ENCODE measurements at regions not wholly inside any gene's neighbourhood (a gene's known extent, or its start where the extent isn't known, plus 50 kb on each side); places are given as distances from the start of the nearest gene placed in this dataset.

GRCh38 chr2:78070693-78071092, 548.5 kb upstream of the LRRTM4 start:
- CTCF ChIA-PET: no interaction called here

GRCh38 chr2:78077633-78078032, 555.5 kb upstream of the LRRTM4 start:
- no peak overlapping the region for H3K4me3 ChIP-seq (ENCODE audit: low read depth, low read length, poor library complexity, severe bottlenecking)
- no peak overlapping the region for H3K27ac ChIP-seq (ENCODE audit: low read depth, low read length, poor library complexity, severe bottlenecking)
- BruUV-seq (replicated peaks): no TSS peak
- CTCF ChIA-PET: no interaction called here
- no peaks in the 10 kb centered on the region for H3K36me3 ChIP-seq (ENCODE audit: insufficient read depth, low read length, poor library complexity, severe bottlenecking)
- POLR2A ChIA-PET (ENCODE audit: low non-redundant PET): no interaction called here
- H3K27me3 ChIP-seq (replicated peaks; ENCODE audit: insufficient read depth, low read depth, low read length, poor library complexity): no peaks in the 10 kb centered on the region
- intact Hi-C loops (cut with micrococcal nuclease; ENCODE audit: unreplicated experiment): no loop called here
- DNase-seq (ENCODE audit: low spot score): no peak
- TF ChIP-seq, protein P1, sequence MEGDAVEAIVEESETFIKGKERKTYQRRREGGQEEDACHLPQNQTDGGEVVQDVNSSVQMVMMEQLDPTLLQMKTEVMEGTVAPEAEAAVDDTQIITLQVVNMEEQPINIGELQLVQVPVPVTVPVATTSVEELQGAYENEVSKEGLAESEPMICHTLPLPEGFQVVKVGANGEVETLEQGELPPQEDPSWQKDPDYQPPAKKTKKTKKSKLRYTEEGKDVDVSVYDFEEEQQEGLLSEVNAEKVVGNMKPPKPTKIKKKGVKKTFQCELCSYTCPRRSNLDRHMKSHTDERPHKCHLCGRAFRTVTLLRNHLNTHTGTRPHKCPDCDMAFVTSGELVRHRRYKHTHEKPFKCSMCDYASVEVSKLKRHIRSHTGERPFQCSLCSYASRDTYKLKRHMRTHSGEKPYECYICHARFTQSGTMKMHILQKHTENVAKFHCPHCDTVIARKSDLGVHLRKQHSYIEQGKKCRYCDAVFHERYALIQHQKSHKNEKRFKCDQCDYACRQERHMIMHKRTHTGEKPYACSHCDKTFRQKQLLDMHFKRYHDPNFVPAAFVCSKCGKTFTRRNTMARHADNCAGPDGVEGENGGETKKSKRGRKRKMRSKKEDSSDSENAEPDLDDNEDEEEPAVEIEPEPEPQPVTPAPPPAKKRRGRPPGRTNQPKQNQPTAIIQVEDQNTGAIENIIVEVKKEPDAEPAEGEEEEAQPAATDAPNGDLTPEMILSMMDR (conservative IDR thresholded peaks at IDR 0.05; ENCODE audit: low read depth, low read length): no peak
- no peak for TF ChIP-seq EZH2 (IDR thresholded peaks at IDR 0.05; ENCODE audit: borderline replicate concordance, low read depth, low read length, poor library complexity, severe bottlenecking)
- peaks cover 8% of the 10 kb centered on the region for H3K4me1 ChIP-seq (ENCODE audit: insufficient read depth, low read length, poor library complexity, severe bottlenecking)
- no peaks in the 10 kb centered on the region for H3K9me3 ChIP-seq (ENCODE audit: low read depth, low read length, poor library complexity, severe bottlenecking)

More at GRCh38 chr2:78070693-78071092, 548.5 kb upstream of the LRRTM4 start:
- TF ChIP-seq EZH2 (IDR thresholded peaks at IDR 0.05; ENCODE audit: borderline replicate concordance, low read depth, low read length, poor library complexity, severe bottlenecking): no peak
- TF ChIP-seq, protein P1 (conservative IDR thresholded peaks at IDR 0.05; ENCODE audit: low read depth, low read length): no peak
- DNase-seq (ENCODE audit: low spot score): no peak
- H3K27me3 ChIP-seq (replicated peaks; ENCODE audit: insufficient read depth, low read depth, low read length, poor library complexity): no peaks in the 10 kb centered on the region
- H3K4me1 ChIP-seq (ENCODE audit: insufficient read depth, low read length, poor library complexity, severe bottlenecking): peaks cover 59% of the 10 kb centered on the region
- H3K36me3 ChIP-seq (ENCODE audit: insufficient read depth, low read length, poor library complexity, severe bottlenecking): no peaks in the 10 kb centered on the region
- H3K27ac ChIP-seq (ENCODE audit: low read depth, low read length, poor library complexity, severe bottlenecking): peak overlapping the region; percentile 55
- BruUV-seq (replicated peaks): no TSS peak
- POLR2A ChIA-PET (ENCODE audit: low non-redundant PET): interaction anchor here (0.6 kb wide), 2 partner anchors 195 to 1855 kb away, joined by 3 to 6 read pairs; no protein-coding TSS in a partner anchor
- intact Hi-C loops (cut with micrococcal nuclease; ENCODE audit: unreplicated experiment): no loop called here
- H3K9me3 ChIP-seq (ENCODE audit: low read depth, low read length, poor library complexity, severe bottlenecking): no peaks in the 10 kb centered on the region
- H3K4me3 ChIP-seq (ENCODE audit: low read depth, low read length, poor library complexity, severe bottlenecking): no peak overlapping the region

GRCh38 chr2:78082555-78082954, 560.4 kb upstream of the LRRTM4 start:
- DNase-seq (ENCODE audit: low spot score): no peak
- H3K27ac ChIP-seq (ENCODE audit: low read depth, low read length, poor library complexity, severe bottlenecking): no peak overlapping the region
- ChIA-PET POLR2A (ENCODE audit: low non-redundant PET) (no interaction called here), CTCF (no interaction called here)
- TF ChIP-seq EZH2 (IDR thresholded peaks at IDR 0.05; ENCODE audit: borderline replicate concordance, low read depth, low read length, poor library complexity, severe bottlenecking): no peak
- TF ChIP-seq, protein P1 (conservative IDR thresholded peaks at IDR 0.05; ENCODE audit: low read depth, low read length): no peak
- BruUV-seq (replicated peaks): no TSS peak
- intact Hi-C loops (cut with micrococcal nuclease; ENCODE audit: unreplicated experiment): no loop called here
- H3K9me3 ChIP-seq (ENCODE audit: low read depth, low read length, poor library complexity, severe bottlenecking): no peaks in the 10 kb centered on the region
- no peaks in the 10 kb centered on the region for H3K4me1 ChIP-seq (ENCODE audit: insufficient read depth, low read length, poor library complexity, severe bottlenecking)
- H3K36me3 ChIP-seq (ENCODE audit: insufficient read depth, low read length, poor library complexity, severe bottlenecking): no peaks in the 10 kb centered on the region
- H3K4me3 ChIP-seq (ENCODE audit: low read depth, low read length, poor library complexity, severe bottlenecking): no peak overlapping the region
- no peaks in the 10 kb centered on the region for H3K27me3 ChIP-seq (replicated peaks; ENCODE audit: insufficient read depth, low read depth, low read length, poor library complexity)

Data from A673 (cell line).